Peyer's patch (tissue), 4 donors: ENCODE measurements at regions not wholly inside any gene's neighbourhood (a gene's known extent, or its start where the extent isn't known, plus 50 kb on each side); places are given as distances from the start of the nearest gene placed in this dataset.

ENCODE experiments used
- POLR2A ChIP-seq, 2 donors: fragments of 450-650 bp; IDR thresholded peaks; one replicate each; pipeline ENCODE4 v1.5.1; 2017; ENCODE audit warnings: antibody characterized with exemption in 2 of 2, mild to moderate bottlenecking in 2 of 2, moderate library complexity in 2 of 2
- TF ChIP-seq, protein P1 (sequence below), 6 experiments: fragments of 450-650 bp in 4 of 6; fragments of 200-600 bp in 2 of 6; sonication (generic) in 1 of 6; IDR thresholded peaks; one replicate each; pipeline ENCODE4 v1.5.1; 2017 to 2019; ENCODE audit warnings: antibody characterized with exemption in 6 of 6, mild to moderate bottlenecking in 3 of 6, moderate library complexity in 1 of 6

DNA sequence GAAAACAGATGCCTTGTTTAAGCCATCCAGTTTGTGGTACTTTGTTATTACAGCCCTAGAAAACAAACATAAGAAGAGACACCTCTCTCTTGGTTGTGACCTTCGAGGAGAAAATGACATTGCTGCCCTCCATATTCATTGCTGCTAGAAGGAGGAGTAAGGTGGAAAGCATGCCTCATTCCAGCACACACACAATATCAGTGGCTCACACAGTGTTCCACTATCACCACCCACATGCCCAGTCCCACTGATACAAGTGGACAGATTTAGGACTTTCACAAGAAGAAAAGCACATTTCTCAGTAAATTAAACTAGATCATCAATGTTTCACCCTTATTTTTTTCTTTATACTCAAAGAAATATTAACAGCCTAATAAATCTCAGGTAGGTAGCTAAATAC, 143.6 kb downstream of the PHLDA1 start:
- TF ChIP-seq, protein P1, sequence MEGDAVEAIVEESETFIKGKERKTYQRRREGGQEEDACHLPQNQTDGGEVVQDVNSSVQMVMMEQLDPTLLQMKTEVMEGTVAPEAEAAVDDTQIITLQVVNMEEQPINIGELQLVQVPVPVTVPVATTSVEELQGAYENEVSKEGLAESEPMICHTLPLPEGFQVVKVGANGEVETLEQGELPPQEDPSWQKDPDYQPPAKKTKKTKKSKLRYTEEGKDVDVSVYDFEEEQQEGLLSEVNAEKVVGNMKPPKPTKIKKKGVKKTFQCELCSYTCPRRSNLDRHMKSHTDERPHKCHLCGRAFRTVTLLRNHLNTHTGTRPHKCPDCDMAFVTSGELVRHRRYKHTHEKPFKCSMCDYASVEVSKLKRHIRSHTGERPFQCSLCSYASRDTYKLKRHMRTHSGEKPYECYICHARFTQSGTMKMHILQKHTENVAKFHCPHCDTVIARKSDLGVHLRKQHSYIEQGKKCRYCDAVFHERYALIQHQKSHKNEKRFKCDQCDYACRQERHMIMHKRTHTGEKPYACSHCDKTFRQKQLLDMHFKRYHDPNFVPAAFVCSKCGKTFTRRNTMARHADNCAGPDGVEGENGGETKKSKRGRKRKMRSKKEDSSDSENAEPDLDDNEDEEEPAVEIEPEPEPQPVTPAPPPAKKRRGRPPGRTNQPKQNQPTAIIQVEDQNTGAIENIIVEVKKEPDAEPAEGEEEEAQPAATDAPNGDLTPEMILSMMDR (IDR thresholded peaks at IDR 0.05): no peak
- TF ChIP-seq POLR2A (IDR thresholded peaks at IDR 0.05): no peak
